Neural progenitor cell (in vitro differentiated cells): ENCODE measurements at regions not wholly inside any gene's neighbourhood (a gene's known extent, or its start where the extent isn't known, plus 50 kb on each side); places are given as distances from the start of the nearest gene placed in this dataset.

Experiments
- DNase-seq: peaks from one replicate; pipeline ENCODE4 v3.0.0-alpha.2; 2016; ENCODE audit warnings: low spot score
- H2AFZ ChIP-seq: fragments of 200-600 bp; sonication (generic); replicated peaks from 2 replicates; pipeline ENCODE4 v1.6.1; 2016; ENCODE audit warnings: antibody characterized with exemption
- H3F3A ChIP-seq: fragments of 200-600 bp; sonication (generic); 2 replicates; pipeline ENCODE4 v1.6.1; 2016; ENCODE audit warnings: antibody characterized with exemption, low read depth
- H3K27ac ChIP-seq: fragments of 200-600 bp; sonication (generic); 2 replicates; pipeline ENCODE4 v1.5.1; 2016; ENCODE audit warnings: mild to moderate bottlenecking
- H3K27me3 ChIP-seq: fragments of 200-600 bp; sonication (generic); 2 replicates; pipeline ENCODE4 v1.6.1; 2016; ENCODE audit warnings: mild to moderate bottlenecking, moderate library complexity
- H3K36me3 ChIP-seq: fragments of 200-600 bp; sonication (generic); 2 replicates; pipeline ENCODE4 v1.5.1; 2016
- H3K4me1 ChIP-seq: fragments of 200-600 bp; sonication (generic); 2 replicates; pipeline ENCODE4 v1.6.1; 2016; ENCODE audit warnings: mixed run types
- H3K4me2 ChIP-seq: fragments of 200-600 bp; sonication (generic); 2 replicates; pipeline ENCODE4 v1.6.1; 2016
- H3K4me3 ChIP-seq: fragments of 200-600 bp; sonication (generic); 2 replicates; pipeline ENCODE4 v1.5.1; 2016
- H3K79me2 ChIP-seq: fragments of 200-600 bp; sonication (generic); 2 replicates; pipeline ENCODE4 v1.6.1; 2016; ENCODE audit warnings: low read depth
- H3K9ac ChIP-seq: fragments of 200-600 bp; sonication (generic); 2 replicates; pipeline ENCODE4 v1.6.1; 2016
- H3K9me3 ChIP-seq: fragments of 200-600 bp; sonication (generic); 2 replicates; pipeline ENCODE4 v1.5.1; 2016; ENCODE audit warnings: low read depth
- H4K20me1 ChIP-seq: fragments of 200-600 bp; sonication (generic); 2 replicates; pipeline ENCODE4 v1.6.1; 2016; ENCODE audit warnings: low read depth
- H3K27ac Mint-ChIP-seq: 3 replicates; pipeline ENCODE4 v1.8.0; 2021; ENCODE audit warnings: mixed read lengths
- H3K27me3 Mint-ChIP-seq: 2 replicates; pipeline ENCODE4 v1.8.0; 2022; ENCODE audit warnings: low read depth, mild to moderate bottlenecking, inconsistent platforms, moderate library complexity, mixed read lengths; ENCODE audit not compliant: insufficient read depth
- H3K36me3 Mint-ChIP-seq: 3 replicates; pipeline ENCODE4 v1.8.0; 2021; ENCODE audit warnings: mixed read lengths
- H3K4me1 Mint-ChIP-seq: 3 replicates; pipeline ENCODE4 v1.8.0; 2021; ENCODE audit warnings: mixed read lengths
- H3K4me3 Mint-ChIP-seq: 3 replicates; pipeline ENCODE4 v1.8.0; 2021; ENCODE audit warnings: mild to moderate bottlenecking, moderate library complexity, mixed read lengths
- H3K9me3 Mint-ChIP-seq: 3 replicates; pipeline ENCODE4 v1.8.0; 2020; ENCODE audit warnings: mixed read lengths
- EZH2 ChIP-seq: fragments of 200-600 bp; sonication (generic); IDR thresholded peaks from 2 replicates; pipeline ENCODE4 v1.6.1; 2017; ENCODE audit warnings: antibody characterized with exemption, mild to moderate bottlenecking, moderate library complexity
- EZH2phosphoT487 ChIP-seq: fragments of 200-600 bp; sonication (generic); IDR thresholded peaks from 2 replicates; pipeline ENCODE4 v1.6.1; 2017; ENCODE audit warnings: antibody characterized with exemption
- TF ChIP-seq, protein P1 (sequence below): fragments of 200-600 bp; sonication (generic); IDR thresholded peaks from 2 replicates; pipeline ENCODE4 v1.5.1; 2017; ENCODE audit warnings: antibody characterized with exemption, mild to moderate bottlenecking

DNA sequence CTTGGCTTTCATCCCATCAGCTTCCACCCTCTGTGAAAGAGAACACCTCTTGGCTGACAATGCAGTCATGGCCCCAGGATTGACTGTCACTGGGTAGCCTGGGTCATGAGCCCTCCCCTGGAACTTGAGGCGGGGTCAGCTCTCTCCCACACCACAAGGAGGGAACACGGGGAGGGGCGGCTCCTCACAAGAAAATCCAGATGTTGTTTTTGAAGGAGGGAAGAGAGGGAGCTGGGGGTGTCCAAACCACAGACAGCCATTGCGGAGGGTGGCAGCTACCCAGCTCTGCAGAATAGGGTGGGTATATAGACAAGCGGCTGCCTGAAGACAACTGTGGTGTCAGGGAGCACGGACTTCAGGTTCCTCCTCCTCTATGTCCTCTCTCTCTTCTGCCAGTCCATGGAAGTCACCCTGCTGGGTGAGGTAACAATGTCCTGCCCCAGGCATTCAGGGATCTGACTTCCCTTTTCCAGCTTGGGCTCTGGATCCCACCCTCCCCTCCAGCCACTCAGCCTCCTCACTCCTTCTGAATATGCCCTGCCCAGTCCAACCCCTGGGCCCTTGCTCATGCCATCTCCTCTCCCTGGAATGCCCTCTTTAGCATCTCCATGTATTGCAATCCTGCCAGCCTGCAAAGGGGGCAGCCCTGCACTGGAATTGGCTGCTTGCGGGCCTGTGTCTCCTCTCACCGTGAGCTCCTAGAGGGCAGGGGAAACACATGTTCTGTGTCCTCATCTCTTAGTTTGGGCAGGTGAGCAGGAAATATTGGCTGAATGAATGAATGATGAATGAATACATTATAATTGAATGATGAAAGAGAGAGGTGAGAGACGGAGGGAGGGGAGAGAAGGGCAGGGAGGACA is 60.9 kb upstream of the RUNX3 start:
- no peaks in the 10 kb centered on the region for H3K79me2 ChIP-seq
- H3K4me3 ChIP-seq, result no peak overlapping the region
- H4K20me1 ChIP-seq, result no peaks in the 10 kb centered on the region
- H2AFZ ChIP-seq, result no peak overlapping the region
- H3K27me3 ChIP-seq, result no peaks in the 10 kb centered on the region
- H3K4me1 Mint-ChIP-seq, result peaks cover 28% of the 10 kb centered on the region
- peaks cover 17% of the 10 kb centered on the region for H3K27me3 Mint-ChIP-seq
- H3K36me3 ChIP-seq, result no peaks in the 10 kb centered on the region
- H3K4me2 ChIP-seq, result no peak overlapping the region
- H3K27ac ChIP-seq, result no peak overlapping the region
- H3K9me3 ChIP-seq, result no peaks in the 10 kb centered on the region
- H3K36me3 Mint-ChIP-seq, result no peaks in the 10 kb centered on the region
- peaks cover 8% of the 10 kb centered on the region for H3K4me1 ChIP-seq
- H3K9me3 Mint-ChIP-seq, result no peaks in the 10 kb centered on the region
- peaks cover 9% of the 10 kb centered on the region for H3F3A ChIP-seq
- TF ChIP-seq, protein P1, sequence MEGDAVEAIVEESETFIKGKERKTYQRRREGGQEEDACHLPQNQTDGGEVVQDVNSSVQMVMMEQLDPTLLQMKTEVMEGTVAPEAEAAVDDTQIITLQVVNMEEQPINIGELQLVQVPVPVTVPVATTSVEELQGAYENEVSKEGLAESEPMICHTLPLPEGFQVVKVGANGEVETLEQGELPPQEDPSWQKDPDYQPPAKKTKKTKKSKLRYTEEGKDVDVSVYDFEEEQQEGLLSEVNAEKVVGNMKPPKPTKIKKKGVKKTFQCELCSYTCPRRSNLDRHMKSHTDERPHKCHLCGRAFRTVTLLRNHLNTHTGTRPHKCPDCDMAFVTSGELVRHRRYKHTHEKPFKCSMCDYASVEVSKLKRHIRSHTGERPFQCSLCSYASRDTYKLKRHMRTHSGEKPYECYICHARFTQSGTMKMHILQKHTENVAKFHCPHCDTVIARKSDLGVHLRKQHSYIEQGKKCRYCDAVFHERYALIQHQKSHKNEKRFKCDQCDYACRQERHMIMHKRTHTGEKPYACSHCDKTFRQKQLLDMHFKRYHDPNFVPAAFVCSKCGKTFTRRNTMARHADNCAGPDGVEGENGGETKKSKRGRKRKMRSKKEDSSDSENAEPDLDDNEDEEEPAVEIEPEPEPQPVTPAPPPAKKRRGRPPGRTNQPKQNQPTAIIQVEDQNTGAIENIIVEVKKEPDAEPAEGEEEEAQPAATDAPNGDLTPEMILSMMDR, result peak; percentile 9
- TF ChIP-seq EZH2, result no peak
- H3K27ac Mint-ChIP-seq, result peak overlapping the region; percentile 46
- no peak overlapping the region for H3K9ac ChIP-seq
- H3K4me3 Mint-ChIP-seq, result no peak overlapping the region
- no peak for DNase-seq

DNA sequence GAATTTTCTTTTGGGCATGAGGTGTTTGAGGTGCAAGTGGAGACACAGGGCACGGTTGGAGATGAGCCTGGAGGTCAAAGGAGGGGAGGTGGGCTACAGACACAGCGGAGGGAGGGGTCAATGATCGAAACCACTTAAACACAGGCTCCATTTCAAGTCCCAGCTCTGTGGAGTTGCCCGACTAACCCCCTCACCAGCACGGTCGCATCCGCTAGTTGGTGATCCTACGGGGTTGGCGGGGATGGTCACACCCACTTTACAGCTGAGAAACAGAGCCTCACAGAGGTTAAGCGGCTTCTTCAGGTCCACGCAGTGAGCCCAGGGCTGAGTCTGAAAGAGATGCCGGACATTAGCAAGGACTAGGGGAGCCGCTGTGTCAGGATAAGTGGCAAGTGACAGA is 60.1 kb upstream of the RUNX3 start:
- Histone ChIP-seq H3K79me2 (no peaks in the 10 kb centered on the region), H2AFZ (no peak overlapping the region), H3K9ac (no peak overlapping the region), H3K4me2 (no peak overlapping the region), H3K4me1 (peaks cover 8% of the 10 kb centered on the region), H3K27me3 (no peaks in the 10 kb centered on the region), H3F3A (peaks cover 10% of the 10 kb centered on the region), H3K4me3 (no peak overlapping the region), H3K9me3 (no peaks in the 10 kb centered on the region), H3K36me3 (no peaks in the 10 kb centered on the region), H4K20me1 (no peaks in the 10 kb centered on the region), H3K27ac (no peak overlapping the region)
- peaks cover 28% of the 10 kb centered on the region for H3K4me1 Mint-ChIP-seq
- TF ChIP-seq EZH2 (no peak), EZH2phosphoT487 (no peak)
- TF ChIP-seq, protein P1, result no peak
- no peak overlapping the region for H3K27ac Mint-ChIP-seq
- H3K9me3 Mint-ChIP-seq, result no peaks in the 10 kb centered on the region
- no peaks in the 10 kb centered on the region for H3K36me3 Mint-ChIP-seq
- H3K27me3 Mint-ChIP-seq, result peaks cover 17% of the 10 kb centered on the region
- H3K4me3 Mint-ChIP-seq, result no peak overlapping the region
- DNase-seq, result no peak

- Histone ChIP-seq H2AFZ (no peak overlapping the region), H3K9me3 (no peaks in the 10 kb centered on the region), H3K4me3 (no peak overlapping the region), H3K27me3 (no peaks in the 10 kb centered on the region), H3K4me1 (peaks cover 8% of the 10 kb centered on the region), H4K20me1 (no peaks in the 10 kb centered on the region), H3F3A (peaks cover 10% of the 10 kb centered on the region), H3K9ac (no peak overlapping the region), H3K79me2 (no peaks in the 10 kb centered on the region), H3K27ac (no peak overlapping the region), H3K36me3 (no peaks in the 10 kb centered on the region), H3K4me2 (no peak overlapping the region)
- Mint-ChIP-seq H3K27ac (peak overlapping the region; percentile 90), H3K4me1 (peaks cover 28% of the 10 kb centered on the region), H3K4me3 (peak overlapping the region; percentile 23), H3K9me3 (no peaks in the 10 kb centered on the region), H3K36me3 (no peaks in the 10 kb centered on the region), H3K27me3 (peaks cover 17% of the 10 kb centered on the region)
- no peak for DNase-seq
- TF ChIP-seq, protein P1, result no peak
- no peak for TF ChIP-seq EZH2phosphoT487
These were observed 59.0 kb upstream of the RUNX3 start for GRCh38 chr1:24989082-24989481.
